Muscle of arm (tissue), 1 donor: ENCODE measurements at regions not wholly inside any gene's neighbourhood (a gene's known extent, or its start where the extent isn't known, plus 50 kb on each side); places are given as distances from the start of the nearest gene placed in this dataset.

Experiments used
- DNase-seq: peaks from one replicate; pipeline ENCODE4 v3.0.0-alpha.2; 2013

- DNase-seq: peak; percentile 38
These were observed 1171.9 kb downstream of the EFNB2 start for GRCh38 chr13:105363261-105364190.

- DNase-seq: no peak
These were observed 1181.8 kb downstream of the EFNB2 start for GRCh38 chr13:105353654-105354053.

GRCh38 chr13:105349082-105349723, 1186.3 kb downstream of the EFNB2 start:
- no peak for DNase-seq

GRCh38 chr13:105346141-105346775, 1189.2 kb downstream of the EFNB2 start:
- DNase-seq: no peak

GRCh38 chr13:105345730-105346129, 1189.7 kb downstream of the EFNB2 start:
- DNase-seq: no peak

GRCh38 chr13:105345131-105345530, 1190.3 kb downstream of the EFNB2 start:
- no peak for DNase-seq

GRCh38 chr13:105343134-105343806, 1192.2 kb downstream of the EFNB2 start:
- no peak for DNase-seq

GRCh38 chr13:105342281-105342820, 1193.1 kb downstream of the EFNB2 start:
- DNase-seq: no peak

- no peak for DNase-seq
These were observed 1193.7 kb downstream of the EFNB2 start for GRCh38 chr13:105341758-105342157.

- DNase-seq: no peak
These were observed 1194.2 kb downstream of the EFNB2 start for GRCh38 chr13:105341256-105341655.

GRCh38 chr13:105340061-105340606, 1195.3 kb downstream of the EFNB2 start:
- no peak for DNase-seq

GRCh38 chr13:105338773-105339172, 1196.7 kb downstream of the EFNB2 start:
- DNase-seq: no peak

GRCh38 chr13:105338006-105338405, 1197.5 kb downstream of the EFNB2 start:
- DNase-seq: no peak

- DNase-seq: no peak
These were observed 1198.5 kb downstream of the EFNB2 start for GRCh38 chr13:105336706-105337576.

- DNase-seq: no peak
These were observed 1201.3 kb downstream of the EFNB2 start for GRCh38 chr13:105334211-105334610.

- DNase-seq: no peak
These were observed 1202.0 kb downstream of the EFNB2 start for GRCh38 chr13:105333416-105333815.

GRCh38 chr13:105329359-105329758, 1206.1 kb downstream of the EFNB2 start:
- DNase-seq: no peak

- DNase-seq: no peak
These were observed 1207.2 kb downstream of the EFNB2 start for GRCh38 chr13:105328212-105328611.

GRCh38 chr13:105327581-105328126, 1207.8 kb downstream of the EFNB2 start:
- DNase-seq: no peak

GRCh38 chr13:105319875-105320274, 1215.6 kb downstream of the EFNB2 start:
- no peak for DNase-seq
